Kidney (tissue), 13 donors: ENCODE measurements at regions not wholly inside any gene's neighbourhood (a gene's known extent, or its start where the extent isn't known, plus 50 kb on each side); places are given as distances from the start of the nearest gene placed in this dataset.

Source experiments
- DNase-seq, 5 donors: peaks; one replicate each; pipeline ENCODE4 v3.0.0-alpha.2; 2013 to 2020
- FAIRE-seq: peaks from 2 replicates; lab custom pipeline; 2012; peaks lifted over from hg19 to GRCh38; lab: Jason Lieb, UNC
- H3K27ac ChIP-seq, 2 donors: one replicate each; pipeline ENCODE4 v1.7.0; 2013; ENCODE audit warnings: low read depth in 2 of 2, low read length in 2 of 2, inconsistent platforms in 1 of 2
- H3K27me3 ChIP-seq: one replicate; pipeline ENCODE4 v1.7.1; 2013; ENCODE audit warnings: low read length, inconsistent platforms; ENCODE audit not compliant: control insufficient read depth, insufficient read depth
- H3K36me3 ChIP-seq, 3 donors: one replicate each; pipeline versions ENCODE4 v1.7.0 to v1.7.1; 2013; ENCODE audit warnings: low read length in 3 of 3, control low read depth in 1 of 3, inconsistent platforms in 1 of 3; ENCODE audit not compliant: insufficient read depth in 3 of 3, control insufficient read depth in 2 of 3
- H3K4me1 ChIP-seq, 3 donors: one replicate each; pipeline versions ENCODE4 v1.7.0 to v1.7.1; 2013; ENCODE audit warnings: low read length in 3 of 3, inconsistent platforms in 1 of 3, low read depth in 1 of 3; ENCODE audit not compliant: control insufficient read depth in 2 of 3, insufficient read depth in 2 of 3
- H3K4me3 ChIP-seq, 3 donors: one replicate each; pipeline versions ENCODE4 v1.7.0 to v1.8.1; 2013; ENCODE audit warnings: low read length in 3 of 3, control low read depth in 1 of 3, inconsistent platforms in 1 of 3
- H3K9ac ChIP-seq, 3 donors: one replicate each; pipeline versions ENCODE4 v1.7.0 to v1.7.1; 2013; ENCODE audit warnings: low read length in 3 of 3, control low read depth in 1 of 3, inconsistent platforms in 1 of 3
- H3K9me3 ChIP-seq, 3 donors: one replicate each; pipeline versions ENCODE4 v1.7.0 to v1.7.1; 2013; ENCODE audit warnings: low read length in 3 of 3, control low read depth in 1 of 3, inconsistent platforms in 1 of 3; ENCODE audit not compliant: control insufficient read depth in 2 of 3, insufficient read depth in 1 of 3
- intact Hi-C: fragments of 100-400 bp; cut with DNase I; formaldehyde crosslinking; loops from one replicate; pipeline ENCODE4 v1.11.1; 2022
- TF ChIP-seq, protein P1 (sequence below): IDR thresholded peaks from 3 replicates; pipeline ENCODE4 v1.5.1; 2012; ENCODE audit warnings: mild to moderate bottlenecking, moderate library complexity, borderline replicate concordance; ENCODE audit not compliant: insufficient read depth; ENCODE audit errors: extremely low read depth
- donor health status: control.
- donor health status: control.
- donor health status: control.
- donor health status: control.
- donor health status: control.
- donor health status: DM: yes; HTN: yes; CAD: no.
- donor health status: Normal renal cell carcinoma (clear cell type).

DNA sequence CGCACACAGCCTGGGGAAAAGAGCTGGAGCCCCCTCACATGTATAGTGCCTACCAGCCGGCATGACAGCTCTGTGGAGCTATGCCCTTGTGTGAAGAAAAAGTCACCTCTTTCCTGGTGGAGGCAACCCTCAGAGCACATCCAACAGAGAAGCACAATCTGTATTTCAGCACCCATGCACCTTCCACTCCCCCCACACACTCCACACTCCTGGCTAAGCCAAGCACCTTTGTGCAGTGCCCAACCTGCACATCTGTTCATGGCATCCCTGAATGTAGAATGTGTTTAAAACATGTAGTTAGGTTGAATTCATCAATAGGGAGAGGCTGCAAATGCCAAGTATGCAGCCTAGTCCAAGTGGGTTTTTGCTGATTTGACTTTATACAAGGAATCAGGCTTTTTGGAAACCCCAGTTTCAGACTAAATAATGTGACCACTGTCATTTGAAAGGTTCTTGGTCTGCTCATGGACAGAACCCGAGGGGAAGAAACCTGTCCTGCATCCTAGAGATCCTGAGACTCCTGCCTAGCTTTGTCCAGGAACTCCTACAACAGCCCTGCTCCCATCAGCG lies 197.1 kb downstream of the TOMM20 start:
- H3K4me3 ChIP-seq, result no peak overlapping the region
- intact Hi-C loops, result no loop called here
- no peak overlapping the region for H3K9ac ChIP-seq
- no peak overlapping the region for H3K27ac ChIP-seq
- H3K36me3 ChIP-seq, result no peaks in the 10 kb centered on the region
- peaks cover 0 to 12% (median 9%) of the 10 kb centered on the region in 3 donors for H3K4me1 ChIP-seq
- no peaks in the 10 kb centered on the region for H3K27me3 ChIP-seq
- FAIRE-seq (no peak), DNase-seq (no peak)
- TF ChIP-seq, protein P1, sequence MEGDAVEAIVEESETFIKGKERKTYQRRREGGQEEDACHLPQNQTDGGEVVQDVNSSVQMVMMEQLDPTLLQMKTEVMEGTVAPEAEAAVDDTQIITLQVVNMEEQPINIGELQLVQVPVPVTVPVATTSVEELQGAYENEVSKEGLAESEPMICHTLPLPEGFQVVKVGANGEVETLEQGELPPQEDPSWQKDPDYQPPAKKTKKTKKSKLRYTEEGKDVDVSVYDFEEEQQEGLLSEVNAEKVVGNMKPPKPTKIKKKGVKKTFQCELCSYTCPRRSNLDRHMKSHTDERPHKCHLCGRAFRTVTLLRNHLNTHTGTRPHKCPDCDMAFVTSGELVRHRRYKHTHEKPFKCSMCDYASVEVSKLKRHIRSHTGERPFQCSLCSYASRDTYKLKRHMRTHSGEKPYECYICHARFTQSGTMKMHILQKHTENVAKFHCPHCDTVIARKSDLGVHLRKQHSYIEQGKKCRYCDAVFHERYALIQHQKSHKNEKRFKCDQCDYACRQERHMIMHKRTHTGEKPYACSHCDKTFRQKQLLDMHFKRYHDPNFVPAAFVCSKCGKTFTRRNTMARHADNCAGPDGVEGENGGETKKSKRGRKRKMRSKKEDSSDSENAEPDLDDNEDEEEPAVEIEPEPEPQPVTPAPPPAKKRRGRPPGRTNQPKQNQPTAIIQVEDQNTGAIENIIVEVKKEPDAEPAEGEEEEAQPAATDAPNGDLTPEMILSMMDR, result no peak
- H3K9me3 ChIP-seq, result no peaks in the 10 kb centered on the region

DNA sequence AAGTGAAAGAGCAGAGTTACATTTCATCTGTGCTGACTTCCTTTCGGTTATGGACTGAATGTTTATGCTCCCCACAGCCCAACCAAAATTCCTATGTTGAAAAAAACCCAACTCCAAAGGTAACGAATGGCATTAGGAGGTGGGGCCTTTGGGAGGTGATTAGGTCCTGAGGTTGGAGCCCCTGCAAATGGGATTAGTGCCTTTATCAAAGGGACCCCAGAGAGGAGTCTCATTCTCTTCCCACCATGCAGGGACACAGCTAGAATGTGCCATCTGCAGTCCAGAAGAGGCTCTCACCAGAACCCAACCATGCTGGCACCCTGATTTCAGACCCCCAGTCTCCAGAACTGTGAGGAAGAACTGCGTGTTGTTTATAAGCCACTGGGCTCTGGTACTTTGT lies 199.3 kb downstream of the TOMM20 start:
- intact Hi-C loops, result no loop called here
- H3K36me3 ChIP-seq, result no peaks in the 10 kb centered on the region
- TF ChIP-seq, protein P1, result no peak
- no peak overlapping the region for H3K27ac ChIP-seq
- H3K9me3 ChIP-seq, result no peaks in the 10 kb centered on the region
- H3K4me3 ChIP-seq, result no peak overlapping the region
- H3K9ac ChIP-seq, result no peak overlapping the region
- H3K4me1 ChIP-seq, result peaks cover 4 to 25% (median 25%) of the 10 kb centered on the region in 3 donors
- FAIRE-seq (no peak), DNase-seq (no peak)
- no peaks in the 10 kb centered on the region for H3K27me3 ChIP-seq

DNA sequence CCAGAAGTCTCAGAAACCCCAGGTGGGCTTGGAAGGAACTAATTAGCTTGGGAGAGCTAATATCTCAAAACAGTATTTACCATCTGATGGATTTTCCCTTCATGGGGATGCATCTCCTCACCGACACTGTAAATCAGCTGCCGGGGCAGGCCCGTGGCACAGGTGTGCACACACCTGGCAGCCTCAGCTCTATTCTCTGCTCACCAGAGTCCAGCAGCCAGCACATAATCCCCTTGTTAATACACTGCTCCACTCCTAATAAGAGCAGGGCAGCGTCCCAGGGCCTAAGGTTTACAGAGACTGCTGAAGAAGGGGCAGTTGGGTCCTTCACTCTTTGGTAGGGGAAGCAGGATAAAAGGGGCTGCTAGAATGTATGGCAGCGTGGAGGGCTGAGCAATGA lies 200.0 kb downstream of the TOMM20 start:
- Histone ChIP-seq H3K4me3 (no peak overlapping the region), H3K36me3 (no peaks in the 10 kb centered on the region), H3K9me3 (no peaks in the 10 kb centered on the region), H3K4me1 (peaks cover 4 to 25% (median 25%) of the 10 kb centered on the region in 3 donors), H3K27me3 (no peaks in the 10 kb centered on the region), H3K9ac (no peak overlapping the region), H3K27ac (no peak overlapping the region)
- no peak for FAIRE-seq
- intact Hi-C loops, result no loop called here
- TF ChIP-seq, protein P1, result no peak
- DNase-seq, result no peak

DNA sequence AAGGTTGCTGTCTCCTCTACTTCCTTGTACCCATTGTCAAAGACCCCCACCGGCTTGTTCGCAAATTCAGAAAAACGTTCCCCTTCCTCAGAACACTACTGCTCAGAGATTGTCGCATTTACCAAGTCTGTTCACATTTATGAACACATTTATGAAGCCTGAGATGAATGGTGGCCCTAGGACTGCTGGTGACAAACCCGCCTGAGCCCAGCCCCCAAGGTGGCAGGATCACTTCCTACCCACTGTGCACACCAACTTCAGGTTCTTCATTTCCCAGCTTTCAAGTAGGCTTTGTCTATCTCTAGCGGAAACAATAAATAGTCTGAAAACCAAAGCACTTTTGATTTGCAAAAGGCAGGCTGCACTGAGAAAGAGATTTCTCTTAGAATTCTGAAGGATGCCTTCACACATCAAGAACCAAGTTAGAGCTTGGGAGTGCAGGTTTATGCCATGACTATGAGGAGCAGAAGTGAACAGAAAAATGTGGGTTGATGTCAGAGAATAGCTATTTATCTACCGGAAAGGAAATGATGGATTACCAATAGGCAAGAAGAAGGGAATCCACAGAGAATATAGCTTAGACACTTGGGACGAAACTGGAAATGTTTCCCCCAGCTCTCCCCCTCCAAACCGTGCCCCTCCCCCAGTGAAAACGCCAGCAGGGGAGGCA lies 200.5 kb downstream of the TOMM20 start:
- no peak for FAIRE-seq
- TF ChIP-seq, protein P1, result no peak
- Histone ChIP-seq H3K36me3 (no peaks in the 10 kb centered on the region), H3K4me1 (peaks cover 4 to 25% (median 23%) of the 10 kb centered on the region in 3 donors), H3K4me3 (no peak overlapping the region), H3K9me3 (no peaks in the 10 kb centered on the region), H3K27ac (no peak overlapping the region), H3K27me3 (no peaks in the 10 kb centered on the region), H3K9ac (no peak overlapping the region)
- peak in 1 of 5 donors; percentile 25 for DNase-seq
- intact Hi-C loops, result no loop called here
